ENCODE measurements at regions not wholly inside any gene's neighbourhood (a gene's known extent, or its start where the extent isn't known, plus 50 kb on each side); places are given as distances from the start of the nearest gene placed in this dataset.

GRCh38 chr16:27686926-27687325 lies 137.0 kb downstream of the KATNIP start:
- peaks cover 0 to 45% (median 32%) of the 10 kb centered on the region in 4 donors for H3K4me1 ChIP-seq
- 60% methylated on average over 3 of the region's 3 CpGs for WGBS
- DNase-seq (ENCODE audit: extremely low spot score) = no peak
- H3K4me3 ChIP-seq = no peak overlapping the region
- intact Hi-C loops (cut with DNase I) = no loop called here
- no peak for TF ChIP-seq POLR2A (IDR thresholded peaks at IDR 0.05; ENCODE audit: low read depth)
- no peak for TF ChIP-seq POLR2AphosphoS5 (IDR thresholded peaks at IDR 0.05)
- TF ChIP-seq EP300 (IDR thresholded peaks at IDR 0.05) = no peak
- no peak for TF ChIP-seq CTCF (IDR thresholded peaks at IDR 0.05)
- H3K27ac ChIP-seq (replicated peaks in 1 of 4) = peak overlapping the region in 1 of 4 donors; percentile 26
- peaks cover under 1 to 19% (median 13%) of the 10 kb centered on the region in 4 donors for H3K36me3 ChIP-seq
- H3K27me3 ChIP-seq = no peaks in the 10 kb centered on the region
- no peaks in the 10 kb centered on the region for H3K9me3 ChIP-seq

GRCh38 chr16:27687605-27688004 lies 137.7 kb downstream of the KATNIP start:
- peak overlapping the region in 1 of 4 donors; percentile 26 for H3K27ac ChIP-seq (replicated peaks in 1 of 4)
- peaks cover 0 to 45% (median 32%) of the 10 kb centered on the region in 4 donors for H3K4me1 ChIP-seq
- H3K9me3 ChIP-seq = no peaks in the 10 kb centered on the region
- TF ChIP-seq CTCF (IDR thresholded peaks at IDR 0.05) (no peak), POLR2AphosphoS5 (IDR thresholded peaks at IDR 0.05) (peak in 1 of 2 donors; percentile 18), EP300 (IDR thresholded peaks at IDR 0.05) (no peak)
- WGBS = 68% methylated on average over 2 of the region's 2 CpGs
- H3K36me3 ChIP-seq = peaks cover 0 to 14% (median 7%) of the 10 kb centered on the region in 4 donors
- no peaks in the 10 kb centered on the region for H3K27me3 ChIP-seq
- H3K4me3 ChIP-seq = no peak overlapping the region
- intact Hi-C loops (cut with DNase I) = no loop called here
- no peak for DNase-seq (ENCODE audit: extremely low spot score)

GRCh38 chr16:27689711-27690110 lies 139.8 kb downstream of the KATNIP start:
- Histone ChIP-seq H3K36me3 (no peaks in the 10 kb centered on the region), H3K27ac (replicated peaks in 1 of 4) (no peak overlapping the region), H3K9me3 (no peaks in the 10 kb centered on the region), H3K27me3 (no peaks in the 10 kb centered on the region), H3K4me3 (no peak overlapping the region), H3K4me1 (peaks cover 0 to 31% (median 27%) of the 10 kb centered on the region in 4 donors)
- WGBS = 86% methylated on average over 5 of the region's 5 CpGs
- no peak for TF ChIP-seq POLR2AphosphoS5 (IDR thresholded peaks at IDR 0.05)
- DNase-seq (ENCODE audit: extremely low spot score) = no peak
- intact Hi-C loops (cut with DNase I) = no loop called here

GRCh38 chr16:27690608-27691007 lies 140.7 kb downstream of the KATNIP start:
- H3K4me1 ChIP-seq = peaks cover 0 to 23% (median 18%) of the 10 kb centered on the region in 4 donors
- intact Hi-C loops (cut with DNase I) = no loop called here
- H3K27me3 ChIP-seq = no peaks in the 10 kb centered on the region
- H3K4me3 ChIP-seq = no peak overlapping the region
- H3K36me3 ChIP-seq = no peaks in the 10 kb centered on the region
- H3K27ac ChIP-seq (replicated peaks in 1 of 4) = no peak overlapping the region
- whole genome bisulfite sequencing = 38% methylated on average over 3 of the region's 3 CpGs
- TF ChIP-seq POLR2A (IDR thresholded peaks at IDR 0.05; ENCODE audit: low read depth) = no peak
- peak in 1 of 3 experiments; percentile 44 for TF ChIP-seq CTCF (IDR thresholded peaks at IDR 0.05)
- no peak for DNase-seq (ENCODE audit: extremely low spot score)
- no peaks in the 10 kb centered on the region for H3K9me3 ChIP-seq

- peaks cover 0 to 13% (median 12%) of the 10 kb centered on the region in 4 donors for H3K4me1 ChIP-seq
- no peaks in the 10 kb centered on the region for H3K9me3 ChIP-seq
- no peaks in the 10 kb centered on the region for H3K36me3 ChIP-seq
- WGBS = 92% methylated on average over 4 of the region's 4 CpGs
- TF ChIP-seq POLR2AphosphoS5 (IDR thresholded peaks at IDR 0.05) (no peak), CTCF (IDR thresholded peaks at IDR 0.05) (no peak), EP300 (IDR thresholded peaks at IDR 0.05) (no peak), POLR2A (IDR thresholded peaks at IDR 0.05; ENCODE audit: low read depth) (no peak)
- no peak overlapping the region for H3K27ac ChIP-seq (replicated peaks in 1 of 4)
- DNase-seq (ENCODE audit: extremely low spot score) = no peak
- no peaks in the 10 kb centered on the region for H3K27me3 ChIP-seq
- H3K4me3 ChIP-seq = no peak overlapping the region
- intact Hi-C loops (cut with DNase I) = no loop called here
Observed at GRCh38 chr16:27691721-27692120, 141.8 kb downstream of the KATNIP start.

Data from esophagus muscularis mucosa (tissue), 4 donors.